Astrocyte (in vitro differentiated cells and primary cell): ENCODE measurements at regions not wholly inside any gene's neighbourhood (a gene's known extent, or its start where the extent isn't known, plus 50 kb on each side); places are given as distances from the start of the nearest gene placed in this dataset.

Source experiments
- DNase-seq: peaks from one replicate; pipeline ENCODE4 v3.0.0-alpha.2; 2010; ENCODE audit warnings: low read depth
- FAIRE-seq: peaks from 2 replicates; lab custom pipeline; 2011; peaks lifted over from hg19 to GRCh38; lab: Jason Lieb, UNC
- H2AFZ ChIP-seq: 2 replicates; pipeline ENCODE4 v1.6.0; 2012; ENCODE audit warnings: low read depth, low read length, inconsistent platforms
- H3K27ac ChIP-seq: 2 replicates; pipeline ENCODE4 v1.5.1; 2011; ENCODE audit warnings: low read depth, low read length, inconsistent platforms
- H3K27me3 ChIP-seq: 2 replicates; pipeline ENCODE4 v1.6.0; 2011; ENCODE audit warnings: low read length, inconsistent platforms; ENCODE audit not compliant: insufficient read depth
- H3K36me3 ChIP-seq: 2 replicates; pipeline ENCODE4 v1.5.1; 2011; ENCODE audit warnings: low read length, inconsistent platforms; ENCODE audit not compliant: insufficient read depth
- H3K4me1 ChIP-seq: 2 replicates; pipeline ENCODE4 v1.5.1; 2011; ENCODE audit warnings: low read length, inconsistent platforms; ENCODE audit not compliant: insufficient read depth
- H3K4me2 ChIP-seq: 2 replicates; pipeline ENCODE4 v1.6.0; 2012; ENCODE audit warnings: low read length, inconsistent platforms
- H3K4me3 ChIP-seq: 2 replicates; pipeline ENCODE4 v1.5.1; 2011; ENCODE audit warnings: low read depth, mild to moderate bottlenecking, low read length, inconsistent platforms; ENCODE audit not compliant: insufficient read depth
- H3K79me2 ChIP-seq: 2 replicates; pipeline ENCODE4 v1.6.0; 2012; ENCODE audit warnings: mild to moderate bottlenecking, low read length, inconsistent platforms; ENCODE audit not compliant: insufficient read depth
- H3K9ac ChIP-seq: 2 replicates; pipeline ENCODE4 v1.6.0; 2012; ENCODE audit warnings: mild to moderate bottlenecking, low read length, inconsistent platforms
- H3K9me3 ChIP-seq: 2 replicates; pipeline ENCODE4 v1.5.1; 2012; ENCODE audit warnings: low read depth, mild to moderate bottlenecking, low read length, inconsistent platforms; ENCODE audit not compliant: insufficient read depth
- H4K20me1 ChIP-seq: 2 replicates; pipeline ENCODE4 v1.6.0; 2012; ENCODE audit warnings: low read length, inconsistent platforms; ENCODE audit not compliant: insufficient read depth
- H3K27ac Mint-ChIP-seq: one replicate; pipeline ENCODE4 v1.8.0; 2021; ENCODE audit warnings: mild to moderate bottlenecking, mixed read lengths; ENCODE audit not compliant: unreplicated experiment
- H3K27me3 Mint-ChIP-seq: one replicate; pipeline ENCODE4 v1.8.0; 2021; ENCODE audit warnings: low read depth, mixed read lengths; ENCODE audit not compliant: unreplicated experiment
- H3K36me3 Mint-ChIP-seq: one replicate; pipeline ENCODE4 v1.8.0; 2021; ENCODE audit warnings: low read depth, mixed read lengths; ENCODE audit not compliant: unreplicated experiment
- H3K4me1 Mint-ChIP-seq: one replicate; pipeline ENCODE4 v1.8.0; 2021; ENCODE audit warnings: low read depth, mixed read lengths; ENCODE audit not compliant: unreplicated experiment
- H3K4me3 Mint-ChIP-seq: one replicate; pipeline ENCODE4 v1.8.0; 2021; ENCODE audit warnings: mild to moderate bottlenecking, moderate library complexity, mixed read lengths; ENCODE audit not compliant: unreplicated experiment
- H3K9me3 Mint-ChIP-seq: one replicate; pipeline ENCODE4 v1.8.0; 2021; ENCODE audit warnings: mild to moderate bottlenecking, mixed read lengths; ENCODE audit not compliant: unreplicated experiment
- CTCF ChIP-seq: IDR thresholded peaks from 2 replicates; pipeline ENCODE4 v1.5.1; 2011; ENCODE audit warnings: low read depth, mild to moderate bottlenecking, inconsistent platforms, low read length, moderate library complexity; ENCODE audit not compliant: insufficient read depth
- EZH2 ChIP-seq: IDR thresholded peaks from 2 replicates; pipeline ENCODE4 v1.6.1; 2012; ENCODE audit warnings: mild to moderate bottlenecking, low read length, inconsistent platforms; ENCODE audit not compliant: insufficient read depth

GRCh38 chr5:7047511-7048261 is 334.5 kb downstream of the TENT4A start:
- DNase-seq (no peak), FAIRE-seq (no peak)
- Histone ChIP-seq H3K27me3 (no peaks in the 10 kb centered on the region), H3K9me3 (peaks cover 5% of the 10 kb centered on the region), H3K9ac (no peak overlapping the region), H3K4me3 (no peak overlapping the region), H3K27ac (no peak overlapping the region), H3K79me2 (no peaks in the 10 kb centered on the region), H3K4me1 (no peaks in the 10 kb centered on the region), H2AFZ (no peak overlapping the region), H4K20me1 (no peaks in the 10 kb centered on the region), H3K36me3 (no peaks in the 10 kb centered on the region), H3K4me2 (no peak overlapping the region)
- no peaks in the 10 kb centered on the region for H3K9me3 Mint-ChIP-seq
- H3K36me3 Mint-ChIP-seq: no peaks in the 10 kb centered on the region
- H3K4me3 Mint-ChIP-seq: no peak overlapping the region
- no peaks in the 10 kb centered on the region for H3K4me1 Mint-ChIP-seq
- TF ChIP-seq CTCF (no peak), EZH2 (no peak)
- H3K27me3 Mint-ChIP-seq: peaks cover 2% of the 10 kb centered on the region
- H3K27ac Mint-ChIP-seq: no peak overlapping the region

- H3K9ac ChIP-seq: no peak overlapping the region
- FAIRE-seq (no peak), DNase-seq (no peak)
- no peak for TF ChIP-seq EZH2
- no peak for TF ChIP-seq CTCF
- H3K4me1 Mint-ChIP-seq: no peaks in the 10 kb centered on the region
- no peaks in the 10 kb centered on the region for H3K36me3 ChIP-seq
- no peak overlapping the region for H2AFZ ChIP-seq
- no peak overlapping the region for H3K4me2 ChIP-seq
- no peaks in the 10 kb centered on the region for H3K4me1 ChIP-seq
- peaks cover 2% of the 10 kb centered on the region for H3K9me3 ChIP-seq
- no peaks in the 10 kb centered on the region for H3K9me3 Mint-ChIP-seq
- H3K27ac ChIP-seq: no peak overlapping the region
- no peaks in the 10 kb centered on the region for H3K27me3 ChIP-seq
- H3K4me3 Mint-ChIP-seq: no peak overlapping the region
- no peak overlapping the region for H3K4me3 ChIP-seq
- no peaks in the 10 kb centered on the region for H3K79me2 ChIP-seq
- H3K36me3 Mint-ChIP-seq: no peaks in the 10 kb centered on the region
- H4K20me1 ChIP-seq: no peaks in the 10 kb centered on the region
- H3K27me3 Mint-ChIP-seq: peaks cover 2% of the 10 kb centered on the region
- no peak overlapping the region for H3K27ac Mint-ChIP-seq
Observed at GRCh38 chr5:7050986-7051385, 337.8 kb downstream of the TENT4A start.

- no peak for FAIRE-seq
Observed at GRCh38 chr5:7053125-7053524, 339.9 kb downstream of the TENT4A start.

More at GRCh38 chr5:7053125-7053524, 339.9 kb downstream of the TENT4A start:
- H2AFZ ChIP-seq: no peak overlapping the region
- H4K20me1 ChIP-seq: no peaks in the 10 kb centered on the region
- TF ChIP-seq CTCF: no peak
- no peak for TF ChIP-seq EZH2
- H3K9me3 ChIP-seq: peaks cover 2% of the 10 kb centered on the region
- no peak overlapping the region for H3K9ac ChIP-seq
- Mint-ChIP-seq H3K27me3 (peaks cover 2% of the 10 kb centered on the region), H3K4me1 (no peaks in the 10 kb centered on the region), H3K9me3 (no peaks in the 10 kb centered on the region), H3K27ac (no peak overlapping the region), H3K36me3 (no peaks in the 10 kb centered on the region), H3K4me3 (no peak overlapping the region)
- H3K4me1 ChIP-seq: no peaks in the 10 kb centered on the region
- H3K4me3 ChIP-seq: no peak overlapping the region
- DNase-seq: no peak
- no peaks in the 10 kb centered on the region for H3K79me2 ChIP-seq
- no peak overlapping the region for H3K27ac ChIP-seq
- H3K27me3 ChIP-seq: no peaks in the 10 kb centered on the region
- H3K4me2 ChIP-seq: no peak overlapping the region
- H3K36me3 ChIP-seq: no peaks in the 10 kb centered on the region
